Mucosa of descending colon (tissue), 3 donors: ENCODE measurements at regions not wholly inside any gene's neighbourhood (a gene's known extent, or its start where the extent isn't known, plus 50 kb on each side); places are given as distances from the start of the nearest gene placed in this dataset.

Experiments
- ATAC-seq: fragments of 200-7000 bp; cut with Tn5 transposase; one replicate; pipeline ENCODE4 v1.9.1; 2020; ENCODE audit warnings: mild to moderate bottlenecking, moderate library complexity
- DNase-seq, 3 donors: peaks; one replicate each; pipeline ENCODE4 v3.0.0-alpha.2; 2020
- H3K36me3 ChIP-seq: fragments of 200-600 bp; one replicate; pipeline ENCODE4 v1.8.0; 2021; ENCODE audit warnings: low read depth, mild to moderate bottlenecking
- H3K4me1 ChIP-seq: fragments of 200-600 bp; one replicate; pipeline ENCODE4 v1.8.0; 2021; ENCODE audit warnings: low read depth, mild to moderate bottlenecking
- H3K4me3 ChIP-seq: fragments of 200-600 bp; one replicate; pipeline ENCODE4 v1.8.0; 2021; ENCODE audit warnings: mild to moderate bottlenecking
- H3K9me3 ChIP-seq: fragments of 200-600 bp; one replicate; pipeline ENCODE4 v1.8.0; 2021; ENCODE audit warnings: mild to moderate bottlenecking
- CTCF ChIP-seq: fragments of 200-600 bp; IDR thresholded peaks from one replicate; pipeline ENCODE4 v1.8.0; 2022; ENCODE audit warnings: antibody characterized with exemption, mild to moderate bottlenecking
- intact Hi-C, 2 donors: fragments of 100-400 bp; cut with DNase I in 1 of 2; cut with micrococcal nuclease in 1 of 2; formaldehyde crosslinking; loops; one replicate each; pipeline versions ENCODE4 v1.11.0 to v1.11.1; 2022; cut with DNase I, micrococcal nuclease
- donor health status: DM: no; HTN: no; CAD: no; lungs with moderate emphysema.
- donor health status: DM: no; HTN: no; CAD: no.
- donor health status: DM: no; HTN: yes; CAD: no.

DNA sequence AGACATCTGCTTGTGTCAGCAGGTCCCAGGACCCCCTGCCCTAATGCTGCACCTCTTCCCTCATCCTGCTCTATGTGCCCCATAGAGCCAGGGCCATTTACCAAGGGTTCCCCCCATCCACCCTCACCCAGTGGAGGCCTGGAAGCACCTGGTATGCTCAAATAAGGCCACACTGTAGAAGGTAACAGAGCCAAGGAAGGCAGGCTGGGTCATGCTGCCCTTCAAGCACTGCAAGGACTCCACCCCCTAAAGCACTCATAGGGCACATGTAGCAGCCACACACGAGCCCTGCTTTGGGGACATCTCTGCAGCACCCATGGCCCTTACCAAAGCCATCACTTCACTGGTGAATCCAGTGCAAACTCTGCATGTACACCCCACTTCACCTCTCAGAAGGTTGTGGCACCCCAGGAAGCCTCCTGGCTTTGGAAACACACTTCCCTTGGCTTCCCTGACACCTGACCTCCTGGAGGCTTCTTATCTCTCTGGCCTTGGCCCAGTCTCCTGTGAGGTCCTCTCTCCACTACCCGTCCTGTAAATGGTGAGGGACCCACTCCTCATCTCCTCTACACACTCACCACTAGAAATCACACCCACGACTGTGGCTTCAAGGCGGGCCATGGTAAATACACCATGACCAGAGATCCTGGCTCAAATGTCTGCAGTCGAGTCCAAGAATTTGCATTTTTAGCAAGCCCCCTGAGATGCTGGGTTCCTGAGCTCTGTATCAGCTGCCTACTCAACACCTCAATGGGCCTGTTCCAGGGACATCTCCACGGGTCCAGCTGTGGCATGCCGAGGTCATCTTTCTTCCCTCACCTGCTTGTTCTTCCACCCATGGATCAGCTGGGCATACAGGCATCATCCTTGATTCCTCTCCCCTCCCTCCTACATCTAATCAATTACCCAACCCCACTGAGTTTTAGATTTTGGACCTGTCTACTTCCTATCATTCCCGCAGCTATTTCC lies 80.9 kb upstream of the DOCK9 start:
- H3K9me3 ChIP-seq = no peaks in the 10 kb centered on the region
- peak; percentile 13 for ATAC-seq
- no peak for DNase-seq
- H3K36me3 ChIP-seq = no peaks in the 10 kb centered on the region
- TF ChIP-seq CTCF = no peak
- no peak overlapping the region for H3K4me3 ChIP-seq
- no peaks in the 10 kb centered on the region for H3K4me1 ChIP-seq
- intact Hi-C loops = no loop called here

- Histone ChIP-seq H3K4me3 (no peak overlapping the region), H3K36me3 (no peaks in the 10 kb centered on the region), H3K4me1 (no peaks in the 10 kb centered on the region), H3K9me3 (no peaks in the 10 kb centered on the region)
- DNase-seq (no peak), ATAC-seq (no peak)
- TF ChIP-seq CTCF = no peak
- intact Hi-C loops = no loop called here
Measured at GRCh38 chr13:99059498-99060075, 81.7 kb upstream of the DOCK9 start.

DNA sequence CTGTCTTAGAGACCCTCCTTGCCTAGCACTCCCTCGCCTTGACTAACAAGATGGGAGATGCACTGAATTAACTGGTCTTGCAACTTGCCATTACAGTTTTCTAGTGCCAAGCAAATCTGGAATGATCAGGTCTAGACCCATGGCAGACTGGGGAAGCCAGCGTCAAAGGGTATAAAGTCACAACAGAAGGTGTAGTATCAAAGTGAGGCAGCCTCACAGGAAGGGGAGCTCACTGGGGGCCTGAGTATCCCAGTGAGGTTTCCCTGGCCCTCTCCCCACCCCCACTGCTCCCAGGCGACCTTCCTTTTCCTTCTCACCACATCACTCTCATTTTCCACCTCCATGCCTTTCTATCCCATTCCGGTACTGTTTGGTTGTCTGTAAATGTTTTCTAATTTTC lies 83.5 kb upstream of the DOCK9 start:
- no peak overlapping the region for H3K4me3 ChIP-seq
- intact Hi-C loops = no loop called here
- no peak for TF ChIP-seq CTCF
- no peaks in the 10 kb centered on the region for H3K4me1 ChIP-seq
- ATAC-seq (no peak), DNase-seq (no peak)
- no peaks in the 10 kb centered on the region for H3K36me3 ChIP-seq
- no peaks in the 10 kb centered on the region for H3K9me3 ChIP-seq

GRCh38 chr13:99062593-99062992 lies 84.7 kb upstream of the DOCK9 start:
- DNase-seq = peak in 1 of 3 donors; percentile 16
- no peak for TF ChIP-seq CTCF
- H3K4me3 ChIP-seq = no peak overlapping the region
- intact Hi-C loops = no loop called here
- no peaks in the 10 kb centered on the region for H3K36me3 ChIP-seq
- no peak for ATAC-seq
- H3K4me1 ChIP-seq = no peaks in the 10 kb centered on the region
- H3K9me3 ChIP-seq = no peaks in the 10 kb centered on the region

GRCh38 chr13:99063178-99063577 lies 85.3 kb upstream of the DOCK9 start:
- Histone ChIP-seq H3K4me3 (no peak overlapping the region), H3K36me3 (no peaks in the 10 kb centered on the region), H3K4me1 (no peaks in the 10 kb centered on the region), H3K9me3 (no peaks in the 10 kb centered on the region)
- DNase-seq (no peak), ATAC-seq (no peak)
- no peak for TF ChIP-seq CTCF
- intact Hi-C loops = no loop called here
